Uterus (tissue), 3 donors: ENCODE measurements at regions not wholly inside any gene's neighbourhood (a gene's known extent, or its start where the extent isn't known, plus 50 kb on each side); places are given as distances from the start of the nearest gene placed in this dataset.
"Not testable (repeated sequence)": the region's sequence is repeated elsewhere in the genome, so short reads cannot be mapped to it uniquely, and the experiment has no call there.

Experiments used
- DNase-seq, 2 donors: peaks; one replicate each; pipeline ENCODE4 v3.0.0-alpha.2; 2019 to 2020
- H3K27ac ChIP-seq, 2 donors: fragments of 200-600 bp; sonication (generic); 1 replicate in 1 of 2; 2 replicates in 1 of 2; pipeline ENCODE4 v1.5.1; 2016 to 2018
- H3K27me3 ChIP-seq, 2 donors: fragments of 200-600 bp; sonication (generic); one replicate each; pipeline ENCODE4 v1.5.1; 2018 to 2019; ENCODE audit warnings: control low read depth in 1 of 2
- H3K36me3 ChIP-seq, 2 donors: fragments of 200-600 bp; sonication (generic); one replicate each; pipeline ENCODE4 v1.5.1; 2019; ENCODE audit warnings: control low read depth in 1 of 2
- H3K4me1 ChIP-seq, 2 donors: fragments of 200-600 bp; sonication (generic); one replicate each; pipeline ENCODE4 v1.5.1; 2018 to 2019; ENCODE audit warnings: control low read depth in 1 of 2
- H3K4me3 ChIP-seq, 2 donors: fragments of 200-600 bp; sonication (generic); 1 replicate in 1 of 2; 2 replicates in 1 of 2; pipeline ENCODE4 v1.5.1; 2018 to 2019; ENCODE audit warnings: mild to moderate bottlenecking in 1 of 2
- H3K9me3 ChIP-seq, 2 donors: fragments of 200-600 bp; sonication (generic); one replicate each; pipeline ENCODE4 v1.5.1; 2019; ENCODE audit warnings: control low read depth in 1 of 2
- POLR2A ChIP-seq, 2 donors: fragments of 450-650 bp; IDR thresholded peaks; one replicate each; pipeline ENCODE4 v1.6.1; 2016; ENCODE audit warnings: antibody characterized with exemption in 2 of 2, mild to moderate bottlenecking in 1 of 2, moderate library complexity in 1 of 2
- intact Hi-C: fragments of 100-400 bp; cut with DNase I; formaldehyde crosslinking; loops from one replicate; pipeline ENCODE4 v1.15.1; 2023; ENCODE audit warnings: low total_unique reads
- TF ChIP-seq, protein P1 (sequence below), 4 experiments: fragments of 200-600 bp in 2 of 4; fragments of 450-650 bp in 2 of 4; sonication (generic) in 2 of 4; IDR thresholded peaks; one replicate each; pipeline ENCODE4 v1.5.1; 2016 to 2019; ENCODE audit warnings: antibody characterized with exemption in 4 of 4, mild to moderate bottlenecking in 2 of 4, moderate library complexity in 1 of 4
- donor health status: DM: yes; HTN: yes; CAD: no.

GRCh38 chr4:75211422-75211821 lies 278.5 kb downstream of the PARM1 start:
- no peak overlapping the region for H3K4me3 ChIP-seq
- H3K4me1 ChIP-seq, result no peaks in the 10 kb centered on the region
- no peaks in the 10 kb centered on the region for H3K9me3 ChIP-seq
- H3K36me3 ChIP-seq, result no peaks in the 10 kb centered on the region
- DNase-seq, result no peak
- intact Hi-C loops, result no loop called here
- TF ChIP-seq POLR2A (IDR thresholded peaks at IDR 0.05), result no peak
- TF ChIP-seq, protein P1, sequence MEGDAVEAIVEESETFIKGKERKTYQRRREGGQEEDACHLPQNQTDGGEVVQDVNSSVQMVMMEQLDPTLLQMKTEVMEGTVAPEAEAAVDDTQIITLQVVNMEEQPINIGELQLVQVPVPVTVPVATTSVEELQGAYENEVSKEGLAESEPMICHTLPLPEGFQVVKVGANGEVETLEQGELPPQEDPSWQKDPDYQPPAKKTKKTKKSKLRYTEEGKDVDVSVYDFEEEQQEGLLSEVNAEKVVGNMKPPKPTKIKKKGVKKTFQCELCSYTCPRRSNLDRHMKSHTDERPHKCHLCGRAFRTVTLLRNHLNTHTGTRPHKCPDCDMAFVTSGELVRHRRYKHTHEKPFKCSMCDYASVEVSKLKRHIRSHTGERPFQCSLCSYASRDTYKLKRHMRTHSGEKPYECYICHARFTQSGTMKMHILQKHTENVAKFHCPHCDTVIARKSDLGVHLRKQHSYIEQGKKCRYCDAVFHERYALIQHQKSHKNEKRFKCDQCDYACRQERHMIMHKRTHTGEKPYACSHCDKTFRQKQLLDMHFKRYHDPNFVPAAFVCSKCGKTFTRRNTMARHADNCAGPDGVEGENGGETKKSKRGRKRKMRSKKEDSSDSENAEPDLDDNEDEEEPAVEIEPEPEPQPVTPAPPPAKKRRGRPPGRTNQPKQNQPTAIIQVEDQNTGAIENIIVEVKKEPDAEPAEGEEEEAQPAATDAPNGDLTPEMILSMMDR (IDR thresholded peaks at IDR 0.05), result no peak
- no peak overlapping the region for H3K27ac ChIP-seq
- H3K27me3 ChIP-seq, result no peaks in the 10 kb centered on the region

DNA sequence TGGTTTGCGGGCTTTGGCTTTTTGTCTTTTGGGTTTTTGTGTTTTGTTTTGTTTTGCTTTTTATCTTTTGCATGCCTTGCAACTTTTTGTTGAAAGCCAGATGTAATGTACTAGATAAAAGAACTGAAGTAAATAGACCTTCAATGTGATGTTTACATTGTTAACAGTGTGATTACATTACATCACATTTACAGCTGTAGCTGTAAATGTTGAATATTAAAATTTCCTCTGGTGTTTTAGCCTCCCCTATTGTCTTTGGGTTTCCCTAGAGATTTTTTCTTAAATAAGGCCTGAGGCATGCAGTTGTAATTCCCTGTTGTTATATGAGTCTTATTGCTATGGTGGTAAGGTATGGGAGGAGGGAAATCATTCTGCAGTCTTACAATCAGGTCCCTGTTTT lies 275.0 kb downstream of the PARM1 start:
- intact Hi-C loops, result no loop called here
- H3K9me3 ChIP-seq, result no peaks in the 10 kb centered on the region

DNA sequence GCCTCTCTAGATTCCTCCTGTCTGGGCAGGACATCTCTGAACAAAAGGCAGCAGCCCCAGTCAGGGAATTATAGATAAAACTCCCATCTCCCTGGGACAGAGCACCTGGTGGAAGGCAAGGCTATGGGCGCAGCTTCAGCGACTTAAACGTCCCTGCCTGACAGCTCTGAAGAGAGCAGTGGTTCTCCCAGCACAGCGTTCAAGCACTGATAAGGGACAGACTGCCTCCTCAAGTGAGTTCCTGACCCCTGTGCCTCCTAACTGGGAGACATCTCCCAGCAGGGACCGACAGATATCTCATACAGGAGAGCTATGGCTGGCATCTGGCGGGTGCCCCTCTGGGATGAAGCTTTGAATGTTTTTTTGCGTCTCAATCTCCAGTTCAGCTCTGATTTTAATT lies 262.2 kb downstream of the PARM1 start:
- Histone ChIP-seq H3K27me3 (no peaks in the 10 kb centered on the region), H3K36me3 (no peaks in the 10 kb centered on the region), H3K9me3 (no peaks in the 10 kb centered on the region), H3K27ac (no peak overlapping the region), H3K4me1 (no peaks in the 10 kb centered on the region), H3K4me3 (no peak overlapping the region)
- TF ChIP-seq, protein P1 (IDR thresholded peaks at IDR 0.05), result no peak
- no peak for TF ChIP-seq POLR2A (IDR thresholded peaks at IDR 0.05)
- intact Hi-C loops, result no loop called here
- no peak for DNase-seq

More for the DNA sequence above, 275.0 kb downstream of the PARM1 start:
- Histone ChIP-seq H3K27ac (no peak overlapping the region), H3K4me1 (no peaks in the 10 kb centered on the region), H3K4me3 (no peak overlapping the region), H3K27me3 (no peaks in the 10 kb centered on the region), H3K36me3 (no peaks in the 10 kb centered on the region)
- no peak for TF ChIP-seq POLR2A (IDR thresholded peaks at IDR 0.05)
- TF ChIP-seq, protein P1 (IDR thresholded peaks at IDR 0.05), result no peak
- no peak for DNase-seq

DNA sequence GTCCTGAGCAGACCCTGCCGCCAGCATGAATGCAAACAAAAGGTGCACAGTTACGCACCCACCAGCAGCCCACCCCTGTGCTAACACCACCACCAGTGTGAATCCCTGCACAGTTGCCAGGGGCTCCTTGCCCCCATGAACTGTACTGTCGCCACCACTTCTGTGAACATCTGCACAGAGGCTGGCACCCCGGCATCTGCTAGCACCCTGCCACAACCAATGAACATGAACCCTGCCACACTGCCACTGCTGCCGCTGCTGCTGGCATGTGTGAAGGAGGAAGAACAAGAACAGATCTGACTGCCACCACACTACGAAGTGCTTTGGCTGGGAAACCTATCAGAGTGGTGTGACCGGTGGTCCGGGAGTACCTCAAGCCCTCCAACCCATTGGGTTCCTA lies 261.3 kb downstream of the PARM1 start:
- H3K9me3 ChIP-seq, result no peaks in the 10 kb centered on the region
- H3K27me3 ChIP-seq, result no peaks in the 10 kb centered on the region
- H3K27ac ChIP-seq, result no peak overlapping the region
- no peak overlapping the region for H3K4me3 ChIP-seq
- H3K36me3 ChIP-seq, result no peaks in the 10 kb centered on the region
- TF ChIP-seq, protein P1 (IDR thresholded peaks at IDR 0.05), result no peak
- TF ChIP-seq POLR2A (IDR thresholded peaks at IDR 0.05), result no peak
- no peak for DNase-seq
- no peaks in the 10 kb centered on the region for H3K4me1 ChIP-seq
- intact Hi-C loops, result no loop called here

GRCh38 chr4:75192182-75192581 lies 259.3 kb downstream of the PARM1 start:
- H3K27ac ChIP-seq, H3K27me3 ChIP-seq, H3K36me3 ChIP-seq, H3K4me1 ChIP-seq, H3K4me3 ChIP-seq, DNase-seq, intact Hi-C loops, H3K9me3 ChIP-seq: not testable (repeated sequence)

- no peak for TF ChIP-seq POLR2A (IDR thresholded peaks at IDR 0.05)
- TF ChIP-seq, protein P1 (IDR thresholded peaks at IDR 0.05), result no peak
- intact Hi-C loops, result no loop called here
- Histone ChIP-seq H3K4me3 (no peak overlapping the region), H3K27me3 (no peaks in the 10 kb centered on the region), H3K27ac (peak overlapping the region; percentile 4 to 42), H3K9me3 (no peaks in the 10 kb centered on the region), H3K36me3 (no peaks in the 10 kb centered on the region), H3K4me1 (no peaks in the 10 kb centered on the region)
- no peak for DNase-seq
Observed at GRCh38 chr4:75189711-75190335, 256.9 kb downstream of the PARM1 start.
